Upper lobe of left lung (tissue), 4 donors: ENCODE measurements at regions not wholly inside any gene's neighbourhood (a gene's known extent, or its start where the extent isn't known, plus 50 kb on each side); places are given as distances from the start of the nearest gene placed in this dataset.

ENCODE experiments used
- CTCF ChIP-seq, 6 experiments: fragments of 450-650 bp in 4 of 6; fragments of 200-600 bp in 2 of 6; sonication (generic) in 2 of 6; IDR thresholded peaks; one replicate each; pipeline ENCODE4 v1.5.1; 2016 to 2019; ENCODE audit warnings: antibody characterized with exemption in 6 of 6
- EP300 ChIP-seq, 4 donors: sonication (generic); formaldehyde crosslinking; IDR thresholded peaks; one replicate each; pipeline ENCODE4 v1.5.1; 2017; ENCODE audit warnings: antibody characterized with exemption in 4 of 4, control low read depth in 2 of 4
- POLR2A ChIP-seq, 4 donors: fragments of 450-650 bp; IDR thresholded peaks; one replicate each; pipeline ENCODE4 v1.5.1; 2016 to 2017; ENCODE audit warnings: antibody characterized with exemption in 4 of 4, mild to moderate bottlenecking in 2 of 4
- POLR2AphosphoS5 ChIP-seq, 2 donors: sonication (generic); formaldehyde crosslinking; IDR thresholded peaks; one replicate each; pipeline ENCODE4 v1.5.1; 2017; ENCODE audit warnings: antibody characterized with exemption in 2 of 2

GRCh38 chr22:22144858-22145257 is 99.7 kb upstream of the VPREB1 start:
- no peak for TF ChIP-seq CTCF (IDR thresholded peaks at IDR 0.05)
- no peak for TF ChIP-seq POLR2AphosphoS5 (IDR thresholded peaks at IDR 0.05)
- no peak for TF ChIP-seq EP300 (IDR thresholded peaks at IDR 0.05)
- no peak for TF ChIP-seq POLR2A (IDR thresholded peaks at IDR 0.05)
